ENCODE measurements at regions not wholly inside any gene's neighbourhood (a gene's known extent, or its start where the extent isn't known, plus 50 kb on each side); places are given as distances from the start of the nearest gene placed in this dataset.

GRCh38 chrX:40320819-40321218 lies 223.1 kb upstream of the BCOR start:
- H3K27ac ChIP-seq (ENCODE audit: low read depth in 1 of 2, low read length in 2 of 2): no peak overlapping the region
- no peaks in the 10 kb centered on the region for H3K27me3 Mint-ChIP-seq
- no peaks in the 10 kb centered on the region for H3K4me1 Mint-ChIP-seq (ENCODE audit: low read depth)
- ChIA-PET CTCF (no interaction called here), POLR2A (no interaction called here)
- ATAC-seq (ENCODE audit: poor library complexity) (no peak), DNase-seq (no peak)
- no peak overlapping the region for H3K27ac Mint-ChIP-seq
- H3K36me3 ChIP-seq (ENCODE audit: insufficient read depth, low read length): no peaks in the 10 kb centered on the region
- no peaks in the 10 kb centered on the region for H3K27me3 ChIP-seq (ENCODE audit: control insufficient read depth in 1 of 2, insufficient read depth in 2 of 2, low read length in 2 of 2)
- peaks cover 4% of the 10 kb centered on the region for H3K36me3 Mint-ChIP-seq (ENCODE audit: low read depth)
- H3K4me1 ChIP-seq (ENCODE audit: insufficient read depth, low read length): no peaks in the 10 kb centered on the region
- H3K9me3 Mint-ChIP-seq: peaks cover 10% of the 10 kb centered on the region
- no peak overlapping the region for H3K4me3 Mint-ChIP-seq
- TF ChIP-seq CTCF (IDR thresholded peaks at IDR 0.05): no peak
- no peak overlapping the region for H3K4me3 ChIP-seq (ENCODE audit: low read length)
- intact Hi-C loops (cut with DNase I, micrococcal nuclease): no loop called here
- peaks cover 6 to 7% of the 10 kb centered on the region in 2 experiments for H3K9me3 ChIP-seq (ENCODE audit: control insufficient read depth in 1 of 2, insufficient read depth in 1 of 2, low read length in 2 of 2)

GRCh38 chrX:40318801-40319200 lies 221.0 kb upstream of the BCOR start:
- peaks cover 10% of the 10 kb centered on the region for H3K9me3 Mint-ChIP-seq

GRCh38 chrX:40318076-40318475 lies 220.3 kb upstream of the BCOR start:
- intact Hi-C loops (cut with DNase I, micrococcal nuclease): no loop called here
- Histone ChIP-seq H3K36me3 (ENCODE audit: insufficient read depth, low read length) (no peaks in the 10 kb centered on the region), H3K27me3 (ENCODE audit: control insufficient read depth in 1 of 2, insufficient read depth in 2 of 2, low read length in 2 of 2) (no peaks in the 10 kb centered on the region), H3K4me3 (ENCODE audit: low read length) (no peak overlapping the region), H3K4me1 (ENCODE audit: insufficient read depth, low read length) (no peaks in the 10 kb centered on the region), H3K9me3 (ENCODE audit: control insufficient read depth in 1 of 2, insufficient read depth in 1 of 2, low read length in 2 of 2) (peaks cover 7 to 12% of the 10 kb centered on the region in 2 experiments), H3K27ac (ENCODE audit: low read depth in 1 of 2, low read length in 2 of 2) (no peak overlapping the region)
- Mint-ChIP-seq H3K4me3 (no peak overlapping the region), H3K9me3 (peaks cover 10% of the 10 kb centered on the region), H3K27ac (no peak overlapping the region), H3K27me3 (no peaks in the 10 kb centered on the region), H3K36me3 (ENCODE audit: low read depth) (peaks cover 10% of the 10 kb centered on the region), H3K4me1 (ENCODE audit: low read depth) (no peaks in the 10 kb centered on the region)
- ChIA-PET CTCF (no interaction called here), POLR2A (no interaction called here)
- DNase-seq: no peak
- no peak for ATAC-seq (ENCODE audit: poor library complexity)
- TF ChIP-seq CTCF (IDR thresholded peaks at IDR 0.05): no peak

More at GRCh38 chrX:40318801-40319200, 221.0 kb upstream of the BCOR start:
- no peaks in the 10 kb centered on the region for H3K27me3 Mint-ChIP-seq
- ChIA-PET POLR2A (no interaction called here), CTCF (interaction anchor here (0.6 kb wide), 1 partner anchor 32 kb away, joined by 3 read pairs; no protein-coding TSS in a partner anchor)
- H3K4me3 ChIP-seq (ENCODE audit: low read length): no peak overlapping the region
- ATAC-seq (ENCODE audit: poor library complexity) (no peak), DNase-seq (no peak)
- H3K4me1 ChIP-seq (ENCODE audit: insufficient read depth, low read length): no peaks in the 10 kb centered on the region
- H3K36me3 ChIP-seq (ENCODE audit: insufficient read depth, low read length): no peaks in the 10 kb centered on the region
- no peak for TF ChIP-seq CTCF (IDR thresholded peaks at IDR 0.05)
- H3K4me3 Mint-ChIP-seq: no peak overlapping the region
- peaks cover 4% of the 10 kb centered on the region for H3K36me3 Mint-ChIP-seq (ENCODE audit: low read depth)
- no peaks in the 10 kb centered on the region for H3K4me1 Mint-ChIP-seq (ENCODE audit: low read depth)
- intact Hi-C loops (cut with DNase I, micrococcal nuclease): no loop called here
- H3K27ac Mint-ChIP-seq: no peak overlapping the region
- H3K9me3 ChIP-seq (ENCODE audit: control insufficient read depth in 1 of 2, insufficient read depth in 1 of 2, low read length in 2 of 2): peaks cover 7 to 12% of the 10 kb centered on the region in 2 experiments
- H3K27ac ChIP-seq (ENCODE audit: low read depth in 1 of 2, low read length in 2 of 2): no peak overlapping the region
- H3K27me3 ChIP-seq (ENCODE audit: control insufficient read depth in 1 of 2, insufficient read depth in 2 of 2, low read length in 2 of 2): no peaks in the 10 kb centered on the region
